Esophagus squamous epithelium (tissue), 5 donors: ENCODE measurements at regions not wholly inside any gene's neighbourhood (a gene's known extent, or its start where the extent isn't known, plus 50 kb on each side); places are given as distances from the start of the nearest gene placed in this dataset.

Experiments used
- DNase-seq: peaks from one replicate; lab custom pipeline; 2025; lab: John Stamatoyannopoulos, UW
- H3K27ac ChIP-seq, 4 donors: fragments of 200-600 bp; sonication (generic); one replicate each; pipeline ENCODE4 v1.5.1; 2016 to 2019; ENCODE audit warnings: mild to moderate bottlenecking in 1 of 4
- H3K27me3 ChIP-seq, 4 donors: fragments of 200-600 bp; sonication (generic); 1 replicate in 3 of 4; 2 replicates in 1 of 4; pipeline versions ENCODE4 v1.5.1 to v1.6.0; 2017 to 2021; ENCODE audit warnings: antibody characterized with exemption in 1 of 4
- H3K36me3 ChIP-seq, 3 donors: fragments of 200-600 bp; sonication (generic); one replicate each; pipeline ENCODE4 v1.5.1; 2016 to 2019
- H3K4me1 ChIP-seq, 3 donors: fragments of 200-600 bp; sonication (generic); one replicate each; pipeline ENCODE4 v1.5.1; 2017 to 2019
- H3K4me3 ChIP-seq, 4 donors: fragments of 200-600 bp; sonication (generic); 1 replicate in 3 of 4; 2 replicates in 1 of 4; pipeline ENCODE4 v1.5.1; 2016 to 2019; ENCODE audit warnings: mild to moderate bottlenecking in 2 of 4, moderate library complexity in 1 of 4
- H3K9me3 ChIP-seq, 3 donors: fragments of 200-600 bp; sonication (generic); one replicate each; pipeline ENCODE4 v1.5.1; 2016 to 2019
- POLR2A ChIP-seq, 4 donors: fragments of 450-650 bp; IDR thresholded peaks; one replicate each; pipeline ENCODE4 v1.6.1; 2017; ENCODE audit warnings: antibody characterized with exemption in 4 of 4, mild to moderate bottlenecking in 4 of 4, moderate library complexity in 3 of 4
- WGBS, 2 donors: methylation state at CpG; one replicate each; pipeline ENCODE4 v1.1.5; 2018; 5-methylcytosine and 5-hydroxymethylcytosine counted together
- intact Hi-C: fragments of 100-400 bp; cut with DNase I; formaldehyde crosslinking; loops from one replicate; pipeline ENCODE4 v1.15.0; 2022
- TF ChIP-seq, protein P1 (sequence below), 6 experiments: fragments of 450-650 bp in 4 of 6; fragments of 200-600 bp in 2 of 6; sonication (generic) in 2 of 6; IDR thresholded peaks; one replicate each; pipeline ENCODE4 v1.5.1; 2016 to 2019; ENCODE audit warnings: antibody characterized with exemption in 6 of 6, mild to moderate bottlenecking in 4 of 6, moderate library complexity in 4 of 6
- donor health status: DM: yes; HTN: yes; CAD: no.

DNA sequence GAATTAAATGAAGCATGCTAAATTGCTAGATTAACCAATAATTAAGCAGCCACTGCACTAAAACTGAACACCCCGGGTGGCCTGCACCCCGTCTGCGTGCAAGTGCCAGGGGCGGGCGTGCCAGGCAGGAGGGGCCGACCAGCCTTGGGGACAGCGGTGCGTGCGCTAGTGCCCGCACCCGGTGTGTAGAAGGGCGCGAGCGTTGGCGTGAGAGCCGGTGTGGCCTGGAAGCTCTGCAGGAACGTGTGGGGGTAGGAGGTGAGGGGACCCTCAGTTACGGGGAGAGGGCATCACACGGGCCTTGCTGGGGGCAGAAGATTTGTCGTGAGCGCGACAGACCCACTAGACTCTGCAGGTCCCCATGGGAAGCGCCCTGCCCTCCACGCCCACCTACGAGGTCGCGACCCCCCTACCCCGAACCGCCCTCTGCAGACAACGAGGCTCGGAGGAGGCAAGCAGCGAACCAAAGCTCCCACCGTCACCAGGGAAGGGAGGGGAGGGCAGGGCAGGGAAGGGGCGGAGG, 105.8 kb downstream of the FAM53A start:
- DNase-seq, result no peak
- Histone ChIP-seq H3K27me3 (peaks cover 0 to 17% (median 0%) of the 10 kb centered on the region in 4 donors), H3K9me3 (no peaks in the 10 kb centered on the region), H3K36me3 (no peaks in the 10 kb centered on the region), H3K4me1 (peaks cover 9 to 27% (median 14%) of the 10 kb centered on the region in 3 donors), H3K27ac (no peak overlapping the region), H3K4me3 (peak overlapping the region in 2 of 4 donors; percentile 74 to 88)
- 24 to 31% methylated on average over 9 to 16 of the region's 34 CpGs for WGBS, 2 donors
- no peak for TF ChIP-seq POLR2A (IDR thresholded peaks at IDR 0.05)
- TF ChIP-seq, protein P1, sequence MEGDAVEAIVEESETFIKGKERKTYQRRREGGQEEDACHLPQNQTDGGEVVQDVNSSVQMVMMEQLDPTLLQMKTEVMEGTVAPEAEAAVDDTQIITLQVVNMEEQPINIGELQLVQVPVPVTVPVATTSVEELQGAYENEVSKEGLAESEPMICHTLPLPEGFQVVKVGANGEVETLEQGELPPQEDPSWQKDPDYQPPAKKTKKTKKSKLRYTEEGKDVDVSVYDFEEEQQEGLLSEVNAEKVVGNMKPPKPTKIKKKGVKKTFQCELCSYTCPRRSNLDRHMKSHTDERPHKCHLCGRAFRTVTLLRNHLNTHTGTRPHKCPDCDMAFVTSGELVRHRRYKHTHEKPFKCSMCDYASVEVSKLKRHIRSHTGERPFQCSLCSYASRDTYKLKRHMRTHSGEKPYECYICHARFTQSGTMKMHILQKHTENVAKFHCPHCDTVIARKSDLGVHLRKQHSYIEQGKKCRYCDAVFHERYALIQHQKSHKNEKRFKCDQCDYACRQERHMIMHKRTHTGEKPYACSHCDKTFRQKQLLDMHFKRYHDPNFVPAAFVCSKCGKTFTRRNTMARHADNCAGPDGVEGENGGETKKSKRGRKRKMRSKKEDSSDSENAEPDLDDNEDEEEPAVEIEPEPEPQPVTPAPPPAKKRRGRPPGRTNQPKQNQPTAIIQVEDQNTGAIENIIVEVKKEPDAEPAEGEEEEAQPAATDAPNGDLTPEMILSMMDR (IDR thresholded peaks at IDR 0.05), result no peak
- intact Hi-C loops, result no loop called here

DNA sequence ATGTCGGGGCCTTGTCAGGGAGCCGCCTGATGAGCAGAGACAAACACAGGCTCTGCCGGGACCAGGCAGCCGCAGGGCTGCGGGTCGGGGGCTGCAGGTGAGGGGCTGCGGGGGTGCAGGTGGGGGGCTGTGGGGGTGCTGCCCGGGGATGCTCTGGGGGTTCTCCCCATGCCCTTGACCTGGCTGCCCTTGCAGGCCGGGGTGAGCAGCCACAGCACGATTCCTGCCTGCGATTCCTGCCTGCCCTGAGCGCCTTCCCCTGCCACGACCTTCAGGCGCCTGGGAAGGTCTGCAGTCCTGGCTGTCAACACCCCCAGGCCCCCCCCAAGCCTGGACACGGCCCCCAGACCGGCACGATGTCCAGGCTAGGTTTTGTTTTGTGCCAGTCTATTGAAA, 106.3 kb downstream of the FAM53A start:
- intact Hi-C loops, result no loop called here
- TF ChIP-seq, protein P1 (IDR thresholded peaks at IDR 0.05), result no peak
- peaks cover 0 to 17% (median 0%) of the 10 kb centered on the region in 4 donors for H3K27me3 ChIP-seq
- no peaks in the 10 kb centered on the region for H3K9me3 ChIP-seq
- DNase-seq, result no peak
- no peak overlapping the region for H3K4me3 ChIP-seq
- peaks cover 9 to 27% (median 14%) of the 10 kb centered on the region in 3 donors for H3K4me1 ChIP-seq
- 28% methylated on average over 5 of the region's 17 CpGs; no CpG with 5 or more reads in 1 of the 2 donors for WGBS, 2 donors
- H3K27ac ChIP-seq, result no peak overlapping the region
- no peaks in the 10 kb centered on the region for H3K36me3 ChIP-seq

DNA sequence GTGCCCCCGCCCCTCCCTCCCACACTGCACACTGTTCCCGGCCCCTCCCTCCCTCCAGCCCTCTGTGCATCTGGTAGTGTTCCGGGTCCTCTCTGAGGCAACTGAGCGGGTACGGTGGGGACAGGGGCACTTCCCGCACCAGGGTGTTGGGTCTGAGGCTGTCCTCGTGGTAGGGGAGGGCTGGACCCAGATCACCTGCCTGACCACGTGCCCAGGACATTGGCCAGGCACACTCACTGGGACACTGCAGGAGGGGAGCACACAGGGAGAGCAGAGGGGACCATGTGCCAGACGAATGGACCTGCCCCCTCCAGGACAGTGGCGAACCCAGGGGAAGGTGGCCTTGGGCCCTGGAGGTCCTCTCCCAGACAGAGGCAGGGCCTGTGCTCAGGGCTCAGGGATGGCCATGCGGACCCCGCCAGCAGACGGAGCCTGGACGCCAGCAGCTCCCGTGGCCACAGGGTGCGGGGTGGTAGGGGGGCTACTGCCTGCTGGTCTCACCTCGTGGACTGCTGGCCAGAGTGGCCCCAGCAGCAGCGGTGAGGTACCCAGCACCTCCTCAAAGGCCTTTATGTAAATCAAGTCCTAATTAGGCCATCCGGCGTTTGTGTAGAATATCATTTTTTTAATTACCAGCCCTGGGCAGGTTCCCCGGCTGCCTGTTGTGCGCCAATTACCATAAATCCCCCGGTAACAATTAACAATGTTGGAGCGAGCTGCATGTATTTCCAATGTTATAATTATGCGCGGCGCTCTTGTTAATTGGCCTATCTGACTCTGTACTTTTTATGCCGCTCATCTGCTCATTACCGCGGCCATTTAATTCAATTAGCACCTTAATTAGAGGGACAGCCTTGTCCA, 106.9 kb downstream of the FAM53A start:
- Histone ChIP-seq H3K4me3 (no peak overlapping the region), H3K27me3 (peaks cover 0 to 17% (median 0%) of the 10 kb centered on the region in 4 donors), H3K36me3 (no peaks in the 10 kb centered on the region), H3K4me1 (peaks cover 9 to 27% (median 14%) of the 10 kb centered on the region in 3 donors), H3K27ac (no peak overlapping the region), H3K9me3 (no peaks in the 10 kb centered on the region)
- intact Hi-C loops, result no loop called here
- TF ChIP-seq POLR2A (IDR thresholded peaks at IDR 0.05), result no peak
- TF ChIP-seq, protein P1 (IDR thresholded peaks at IDR 0.05), result no peak
- DNase-seq, result no peak
- WGBS, 2 donors, result 79 to 82% methylated on average over 13 to 14 of the region's 30 CpGs

DNA sequence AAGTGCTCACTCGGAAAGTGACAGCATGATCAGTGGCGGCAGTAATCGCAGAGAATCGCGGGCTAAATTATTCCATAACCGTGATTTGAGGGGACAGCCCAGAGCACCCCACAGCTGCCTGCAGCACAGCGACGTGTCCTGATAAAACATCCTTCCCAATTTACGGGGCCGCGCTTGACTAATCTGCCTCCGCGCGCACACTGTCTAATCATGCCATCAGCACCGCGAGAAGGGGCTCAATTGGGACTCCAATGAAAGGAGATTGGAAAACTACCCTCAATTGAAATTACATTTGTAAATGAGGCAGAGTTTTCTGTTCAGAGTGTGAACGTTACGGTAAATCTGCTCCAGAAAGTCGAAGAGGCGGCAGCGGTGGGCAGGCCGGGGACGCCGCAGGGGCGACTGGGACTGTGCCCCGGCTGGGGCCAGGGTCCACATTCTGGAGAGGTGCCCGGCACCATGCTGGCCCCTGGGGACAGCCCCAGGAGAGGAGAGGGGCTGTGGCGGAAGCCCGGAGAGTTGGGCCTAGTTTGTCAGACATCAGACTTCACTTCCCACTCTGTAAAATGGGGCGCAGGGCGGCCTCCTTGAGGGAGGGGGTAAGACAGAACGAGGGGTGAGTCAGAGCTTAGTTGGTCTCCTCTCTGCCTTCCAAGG, 107.7 kb downstream of the FAM53A start:
- no peak for TF ChIP-seq POLR2A (IDR thresholded peaks at IDR 0.05)
- TF ChIP-seq, protein P1 (IDR thresholded peaks at IDR 0.05), result no peak
- H3K27ac ChIP-seq, result no peak overlapping the region
- H3K36me3 ChIP-seq, result no peaks in the 10 kb centered on the region
- no peaks in the 10 kb centered on the region for H3K9me3 ChIP-seq
- no peak for DNase-seq
- no peak overlapping the region for H3K4me3 ChIP-seq
- intact Hi-C loops, result no loop called here
- peaks cover 9 to 27% (median 13%) of the 10 kb centered on the region in 3 donors for H3K4me1 ChIP-seq
- 89 to 92% methylated on average over 29 to 30 of the region's 32 CpGs for WGBS, 2 donors
- peaks cover 0 to 17% (median 0%) of the 10 kb centered on the region in 4 donors for H3K27me3 ChIP-seq
